MCF 10A (cell line): ENCODE measurements at regions not wholly inside any gene's neighbourhood (a gene's known extent, or its start where the extent isn't known, plus 50 kb on each side); places are given as distances from the start of the nearest gene placed in this dataset.

Source experiments
- BruUV-seq: library from RNA; stranded (reverse); fragments of 400-500 nt; replicated peaks from 2 replicates; lab custom pipeline; 2021; lab: Mats Ljungman, UMichigan
- CTCF ChIA-PET: fragments of 300-600 bp; sonication (Branson Sonifier 250); formaldehyde crosslinking; extraction: SDS; loops from one replicate; lab custom pipeline; 2021; ENCODE audit warnings: antibody characterized with exemption, inconsistent platforms; lab: Yijun Ruan, JAX
- POLR2A ChIA-PET: fragments of 300-600, 350-650 bp; sonication (Branson Sonifier 250); formaldehyde crosslinking; extraction: SDS; loops from one replicate; lab custom pipeline; 2020; ENCODE audit warnings: antibody characterized with exemption, inconsistent platforms; lab: Yijun Ruan, JAX
- DNase-seq: peaks from one replicate; pipeline ENCODE4 v3.0.0-alpha.2; 2018; ENCODE audit not compliant: unreplicated experiment
- H3K27ac Mint-ChIP-seq: one replicate; pipeline ENCODE4 v1.8.0; 2022; ENCODE audit warnings: mild to moderate bottlenecking, low read depth, mixed read lengths; ENCODE audit not compliant: unreplicated experiment
- H3K27me3 Mint-ChIP-seq: one replicate; pipeline ENCODE4 v1.8.0; 2022; ENCODE audit warnings: mixed read lengths; ENCODE audit not compliant: insufficient read depth, unreplicated experiment
- H3K36me3 Mint-ChIP-seq: one replicate; pipeline ENCODE4 v1.8.0; 2022; ENCODE audit warnings: mild to moderate bottlenecking, moderate library complexity, mixed read lengths; ENCODE audit not compliant: insufficient read depth, unreplicated experiment
- H3K4me1 Mint-ChIP-seq: one replicate; pipeline ENCODE4 v1.8.0; 2022; ENCODE audit warnings: mixed read lengths; ENCODE audit not compliant: insufficient read depth, unreplicated experiment
- H3K4me3 Mint-ChIP-seq: one replicate; pipeline ENCODE4 v1.8.0; 2022; ENCODE audit warnings: mild to moderate bottlenecking, moderate library complexity, mixed read lengths; ENCODE audit not compliant: unreplicated experiment
- H3K9me3 Mint-ChIP-seq: one replicate; pipeline ENCODE4 v1.8.0; 2022; ENCODE audit warnings: mixed read lengths; ENCODE audit not compliant: unreplicated experiment
- intact Hi-C: fragments of 100-400 bp; cut with micrococcal nuclease; formaldehyde crosslinking; loops from 2 replicates; pipeline ENCODE4 v1.14.1; 2022
- TF ChIP-seq, protein P1 (sequence below): fragments of 200-600 bp; IDR thresholded peaks from one replicate; pipeline ENCODE4 v1.8.0; 2022; ENCODE audit warnings: antibody characterized with exemption, mild to moderate bottlenecking; ENCODE audit not compliant: unreplicated experiment

DNA sequence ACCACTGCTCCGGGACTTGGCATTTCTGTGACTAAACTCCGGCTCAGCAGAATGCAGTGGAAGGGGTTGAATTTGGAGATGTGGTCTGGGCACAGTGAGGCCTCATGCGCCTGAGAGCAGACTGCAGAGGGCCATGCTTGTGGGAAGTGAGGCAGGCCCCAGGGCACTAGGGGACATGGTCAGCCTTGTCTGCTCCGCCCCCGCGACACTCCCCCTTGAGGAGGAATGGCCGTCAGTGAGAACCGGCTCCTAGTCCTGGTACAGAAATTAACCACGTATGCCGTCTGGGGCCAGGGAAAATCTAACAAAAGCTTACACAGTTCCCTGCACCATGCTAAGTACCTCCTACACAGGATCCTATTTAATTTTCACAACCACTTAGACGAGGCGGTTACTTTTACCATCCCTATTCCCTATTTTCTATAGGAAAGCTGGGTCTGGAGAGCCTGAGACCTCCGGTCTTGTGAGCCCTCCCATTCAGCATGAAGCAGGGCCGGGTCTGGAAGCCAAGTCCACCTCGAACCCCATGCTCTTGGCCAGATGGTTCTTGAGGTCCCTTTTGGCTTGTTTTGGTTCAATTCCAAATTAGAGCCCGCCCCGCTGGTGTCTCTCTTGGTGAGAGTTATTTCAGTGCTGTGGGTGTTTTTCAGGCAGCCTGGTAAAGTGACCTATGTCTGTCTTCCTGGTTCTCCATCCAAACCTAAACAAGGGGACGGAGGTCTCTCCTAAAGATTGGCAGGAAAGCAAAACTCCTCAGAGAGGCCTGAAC is 87.7 kb upstream of the PITRM1 start:
- Mint-ChIP-seq H3K4me1 (peaks cover 4% of the 10 kb centered on the region), H3K27ac (no peak overlapping the region), H3K9me3 (no peaks in the 10 kb centered on the region), H3K27me3 (no peaks in the 10 kb centered on the region), H3K4me3 (no peak overlapping the region), H3K36me3 (no peaks in the 10 kb centered on the region)
- CTCF ChIA-PET: no interaction called here
- POLR2A ChIA-PET: interaction anchor here (0.5 kb wide), 1 partner anchor 912 kb away, joined by 5 read pairs; no protein-coding TSS in a partner anchor
- no TSS peak for BruUV-seq
- DNase-seq: no peak
- TF ChIP-seq, protein P1, sequence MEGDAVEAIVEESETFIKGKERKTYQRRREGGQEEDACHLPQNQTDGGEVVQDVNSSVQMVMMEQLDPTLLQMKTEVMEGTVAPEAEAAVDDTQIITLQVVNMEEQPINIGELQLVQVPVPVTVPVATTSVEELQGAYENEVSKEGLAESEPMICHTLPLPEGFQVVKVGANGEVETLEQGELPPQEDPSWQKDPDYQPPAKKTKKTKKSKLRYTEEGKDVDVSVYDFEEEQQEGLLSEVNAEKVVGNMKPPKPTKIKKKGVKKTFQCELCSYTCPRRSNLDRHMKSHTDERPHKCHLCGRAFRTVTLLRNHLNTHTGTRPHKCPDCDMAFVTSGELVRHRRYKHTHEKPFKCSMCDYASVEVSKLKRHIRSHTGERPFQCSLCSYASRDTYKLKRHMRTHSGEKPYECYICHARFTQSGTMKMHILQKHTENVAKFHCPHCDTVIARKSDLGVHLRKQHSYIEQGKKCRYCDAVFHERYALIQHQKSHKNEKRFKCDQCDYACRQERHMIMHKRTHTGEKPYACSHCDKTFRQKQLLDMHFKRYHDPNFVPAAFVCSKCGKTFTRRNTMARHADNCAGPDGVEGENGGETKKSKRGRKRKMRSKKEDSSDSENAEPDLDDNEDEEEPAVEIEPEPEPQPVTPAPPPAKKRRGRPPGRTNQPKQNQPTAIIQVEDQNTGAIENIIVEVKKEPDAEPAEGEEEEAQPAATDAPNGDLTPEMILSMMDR: no peak
- intact Hi-C loops: no loop called here

DNA sequence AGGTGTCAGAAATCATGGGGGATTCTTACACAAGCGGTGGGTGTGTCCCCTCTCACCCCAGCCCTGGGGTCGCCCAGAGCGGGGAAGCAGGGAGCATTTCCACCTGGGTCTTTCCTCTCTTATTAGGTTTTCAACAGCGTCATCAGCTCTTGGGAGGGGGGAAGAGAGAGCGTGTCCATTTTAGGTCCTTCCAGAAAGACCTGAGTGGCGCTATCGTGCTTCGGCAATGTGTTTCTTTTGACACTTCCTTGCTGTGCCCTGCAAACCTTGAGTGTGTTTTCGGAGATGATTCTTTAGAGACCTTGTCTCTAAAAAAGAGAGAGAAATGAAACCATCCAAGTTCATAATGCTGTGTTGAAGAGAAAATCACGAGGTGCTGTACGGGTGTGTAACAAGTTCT is 86.9 kb upstream of the PITRM1 start:
- Mint-ChIP-seq H3K27ac (no peak overlapping the region), H3K4me3 (no peak overlapping the region), H3K9me3 (no peaks in the 10 kb centered on the region), H3K36me3 (no peaks in the 10 kb centered on the region), H3K27me3 (no peaks in the 10 kb centered on the region), H3K4me1 (no peaks in the 10 kb centered on the region)
- intact Hi-C loops: no loop called here
- ChIA-PET CTCF (interaction anchor here (0.7 kb wide), 1 partner anchor 27 kb away, joined by 6 read pairs; no protein-coding TSS in a partner anchor), POLR2A (no interaction called here)
- BruUV-seq: no TSS peak
- DNase-seq: no peak
- TF ChIP-seq, protein P1: no peak

DNA sequence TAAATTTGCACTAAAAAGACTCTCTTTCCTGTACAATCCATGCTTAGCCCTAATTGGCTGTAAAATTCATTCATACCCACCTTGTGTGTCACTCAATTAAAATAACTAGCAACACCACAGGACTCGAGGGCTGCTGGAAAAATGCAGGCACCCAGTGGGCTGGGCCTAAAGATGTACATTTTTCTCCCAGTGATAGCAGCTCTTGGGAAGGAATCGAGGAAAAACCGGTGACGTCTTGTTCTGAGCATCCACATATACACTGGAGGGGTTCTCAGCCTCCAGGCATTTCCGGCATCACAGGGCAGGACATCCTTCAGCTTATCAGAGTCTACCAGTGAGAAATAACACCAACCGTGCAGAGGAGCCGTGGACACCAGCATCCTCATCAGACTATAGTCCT is 85.8 kb upstream of the PITRM1 start:
- no peak overlapping the region for H3K27ac Mint-ChIP-seq
- H3K4me1 Mint-ChIP-seq: no peaks in the 10 kb centered on the region
- intact Hi-C loops: no loop called here
- TF ChIP-seq, protein P1: no peak
- H3K36me3 Mint-ChIP-seq: peaks cover 6% of the 10 kb centered on the region
- no peaks in the 10 kb centered on the region for H3K9me3 Mint-ChIP-seq
- POLR2A ChIA-PET: no interaction called here
- no peak overlapping the region for H3K4me3 Mint-ChIP-seq
- CTCF ChIA-PET: interaction anchor here (0.7 to 1.1 kb wide), 2 partner anchors 43 to 62 kb away, joined by 3 read pairs; no protein-coding TSS in a partner anchor
- H3K27me3 Mint-ChIP-seq: peaks cover 9% of the 10 kb centered on the region
- BruUV-seq: no TSS peak
- DNase-seq: no peak

DNA sequence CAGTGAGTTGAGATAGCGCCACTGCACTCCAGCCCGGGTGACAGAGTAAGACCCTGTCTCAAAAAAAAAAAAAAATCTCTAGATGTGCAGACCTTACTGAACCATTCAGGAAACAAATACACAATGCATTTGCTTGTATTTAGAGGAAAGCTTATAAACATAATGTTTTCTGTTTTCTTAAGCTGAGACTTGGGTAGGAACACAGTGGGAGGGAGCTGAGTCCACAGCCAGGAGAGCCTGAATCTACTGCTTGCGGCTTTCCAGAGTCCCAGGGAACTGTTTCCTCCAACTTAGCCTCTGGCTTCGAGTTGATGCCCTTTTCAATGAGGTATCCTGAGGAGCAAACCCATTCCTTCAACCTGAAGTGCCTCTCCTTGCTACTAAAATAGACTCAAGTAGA is 83.0 kb upstream of the PITRM1 start:
- TF ChIP-seq, protein P1: no peak
- peaks cover 6% of the 10 kb centered on the region for H3K36me3 Mint-ChIP-seq
- peaks cover 18% of the 10 kb centered on the region for H3K27me3 Mint-ChIP-seq
- ChIA-PET CTCF (interaction anchor here (0.6 kb wide), 2 partner anchors 357 to 1521 kb away, joined by 3 read pairs; no protein-coding TSS in a partner anchor), POLR2A (interaction anchor here (0.6 kb wide), 2 partner anchors 507 to 650 kb away, joined by 3 read pairs; no protein-coding TSS in a partner anchor)
- intact Hi-C loops: no loop called here
- BruUV-seq: no TSS peak
- H3K9me3 Mint-ChIP-seq: no peaks in the 10 kb centered on the region
- H3K27ac Mint-ChIP-seq: no peak overlapping the region
- no peak overlapping the region for H3K4me3 Mint-ChIP-seq
- DNase-seq: no peak
- no peaks in the 10 kb centered on the region for H3K4me1 Mint-ChIP-seq
